Suprapubic skin (tissue), 4 donors: ENCODE measurements at regions not wholly inside any gene's neighbourhood (a gene's known extent, or its start where the extent isn't known, plus 50 kb on each side); places are given as distances from the start of the nearest gene placed in this dataset.

Experiments used
- POLR2A ChIP-seq, 2 donors: fragments of 450-650 bp; IDR thresholded peaks; one replicate each; pipeline ENCODE4 v1.6.1; 2017; ENCODE audit warnings: antibody characterized with exemption in 2 of 2, mild to moderate bottlenecking in 2 of 2, moderate library complexity in 2 of 2
- POLR2AphosphoS5 ChIP-seq, 3 donors: sonication (generic); formaldehyde crosslinking; IDR thresholded peaks; one replicate each; pipeline ENCODE4 v1.6.1; 2017; ENCODE audit warnings: antibody characterized with exemption in 3 of 3
- TF ChIP-seq, protein P1 (sequence below), 2 donors: fragments of 200-600 bp in 1 of 2; fragments of 450-650 bp in 1 of 2; sonication (generic) in 1 of 2; IDR thresholded peaks; one replicate each; pipeline ENCODE4 v1.5.1; 2016 to 2019; ENCODE audit warnings: antibody characterized with exemption in 2 of 2, mild to moderate bottlenecking in 1 of 2, moderate library complexity in 1 of 2

DNA sequence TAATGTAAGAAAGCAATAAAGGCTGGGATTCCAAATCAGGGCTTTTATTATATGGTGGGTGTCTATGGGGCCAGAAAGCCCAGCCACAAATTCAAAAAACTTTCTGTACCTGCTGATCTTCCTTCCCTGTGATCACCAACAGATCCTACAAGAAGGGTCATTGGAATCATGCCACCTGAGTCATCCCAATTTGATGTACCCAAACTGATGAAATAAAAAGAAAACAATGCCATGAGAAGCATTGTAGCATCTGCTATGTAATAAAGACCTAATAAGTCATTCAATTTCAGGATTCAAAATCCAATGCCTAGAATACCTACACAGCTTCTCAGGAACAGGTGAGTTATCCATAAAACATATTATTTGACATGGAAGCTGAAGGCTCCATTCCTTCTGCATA lies 228.8 kb downstream of the DKK1 start:
- TF ChIP-seq POLR2A (IDR thresholded peaks at IDR 0.05) (no peak), POLR2AphosphoS5 (IDR thresholded peaks at IDR 0.05) (no peak)
- TF ChIP-seq, protein P1, sequence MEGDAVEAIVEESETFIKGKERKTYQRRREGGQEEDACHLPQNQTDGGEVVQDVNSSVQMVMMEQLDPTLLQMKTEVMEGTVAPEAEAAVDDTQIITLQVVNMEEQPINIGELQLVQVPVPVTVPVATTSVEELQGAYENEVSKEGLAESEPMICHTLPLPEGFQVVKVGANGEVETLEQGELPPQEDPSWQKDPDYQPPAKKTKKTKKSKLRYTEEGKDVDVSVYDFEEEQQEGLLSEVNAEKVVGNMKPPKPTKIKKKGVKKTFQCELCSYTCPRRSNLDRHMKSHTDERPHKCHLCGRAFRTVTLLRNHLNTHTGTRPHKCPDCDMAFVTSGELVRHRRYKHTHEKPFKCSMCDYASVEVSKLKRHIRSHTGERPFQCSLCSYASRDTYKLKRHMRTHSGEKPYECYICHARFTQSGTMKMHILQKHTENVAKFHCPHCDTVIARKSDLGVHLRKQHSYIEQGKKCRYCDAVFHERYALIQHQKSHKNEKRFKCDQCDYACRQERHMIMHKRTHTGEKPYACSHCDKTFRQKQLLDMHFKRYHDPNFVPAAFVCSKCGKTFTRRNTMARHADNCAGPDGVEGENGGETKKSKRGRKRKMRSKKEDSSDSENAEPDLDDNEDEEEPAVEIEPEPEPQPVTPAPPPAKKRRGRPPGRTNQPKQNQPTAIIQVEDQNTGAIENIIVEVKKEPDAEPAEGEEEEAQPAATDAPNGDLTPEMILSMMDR (IDR thresholded peaks at IDR 0.05) = no peak
